HepG2 (cell line): ENCODE measurements at regions not wholly inside any gene's neighbourhood (a gene's known extent, or its start where the extent isn't known, plus 50 kb on each side); places are given as distances from the start of the nearest gene placed in this dataset.

Source experiments
- ATAC-seq: fragments of 200-7000 bp; cut with Tn5 transposase; 3 replicates; pipeline ENCODE4 v1.9.1; 2020; ENCODE audit warnings: mild to moderate bottlenecking, moderate library complexity
- BruUV-seq: library from RNA; stranded (reverse); fragments of 400-500 nt; replicated peaks from 2 replicates; lab custom pipeline; 2021; lab: Mats Ljungman, UMichigan
- CTCF ChIA-PET: fragments of 300-600 bp; formaldehyde crosslinking; extraction: SDS; loops from one replicate; lab custom pipeline; 2021; ENCODE audit warnings: low total read pairs, inconsistent platforms, low intra/inter-chr PET ratio; lab: Yijun Ruan, JAX
- POLR2A ChIA-PET: fragments of 350-600 bp; sonication (Branson Sonifier 250); formaldehyde crosslinking; loops from one replicate; lab custom pipeline; 2020; ENCODE audit warnings: antibody characterized with exemption, inconsistent platforms; lab: Yijun Ruan, JAX
- DNase-seq: peaks from one replicate; pipeline ENCODE4 v3.0.0-alpha.2; 2015; ENCODE audit warnings: low spot score
- FAIRE-seq: peaks from 3 replicates; lab custom pipeline; 2011; peaks lifted over from hg19 to GRCh38; lab: Jason Lieb, UNC
- H2AFZ ChIP-seq: one replicate; pipeline ENCODE4 v1.6.1; 2011; ENCODE audit warnings: low read length, inconsistent platforms
- H3K27ac ChIP-seq: fragments of 300-600 bp; 3 replicates; pipeline ENCODE4 v1.8.0; 2011; ENCODE audit warnings: mixed run types, mild to moderate bottlenecking, mixed read lengths, low read length, inconsistent platforms; ENCODE audit not compliant: insufficient read depth; ENCODE audit errors: extremely low read length
- H3K27me3 ChIP-seq, 2 experiments: fragments of 200-600 bp in 1 of 2; 2 replicates in 1 of 2; 3 replicates in 1 of 2; pipeline versions ENCODE4 v1.6.0 to v1.8.0; 2011; ENCODE audit warnings: low read length in 2 of 2, mild to moderate bottlenecking in 2 of 2, moderate library complexity in 2 of 2, inconsistent platforms in 1 of 2; ENCODE audit not compliant: insufficient read depth in 2 of 2, control insufficient read depth in 1 of 2
- H3K36me3 ChIP-seq, 2 experiments: fragments of 200-600 bp in 1 of 2; replicated peaks in 1 of 2; 2 replicates in 1 of 2; 3 replicates in 1 of 2; pipeline versions ENCODE4 v1.5.1 to v1.8.0; 2011; ENCODE audit warnings: low read length in 2 of 2, inconsistent platforms in 1 of 2; ENCODE audit not compliant: insufficient read depth in 2 of 2, control insufficient read depth in 1 of 2
- H3K4me1 ChIP-seq: 2 replicates; pipeline ENCODE4 v1.5.1; 2012; ENCODE audit warnings: low read length, inconsistent platforms; ENCODE audit not compliant: insufficient read depth
- H3K4me2 ChIP-seq: 2 replicates; pipeline ENCODE4 v1.6.0; 2011; ENCODE audit warnings: low read depth, low read length, inconsistent platforms
- H3K4me3 ChIP-seq, 3 experiments: fragments of 200-600 bp in 1 of 3; sonication (generic), shearing (Covaris generic) in 1 of 3; replicated peaks in 1 of 3; 2 replicates each; pipeline ENCODE4 v1.5.1; 2011 to 2016; ENCODE audit warnings: low read length in 3 of 3, inconsistent platforms in 2 of 3, low read depth in 2 of 3, mild to moderate bottlenecking in 2 of 3, control low read depth in 1 of 3, mixed read lengths in 1 of 3; ENCODE audit not compliant: insufficient read depth in 1 of 3
- H3K79me2 ChIP-seq: one replicate; pipeline ENCODE4 v1.6.1; 2011; ENCODE audit warnings: low read length, inconsistent platforms; ENCODE audit not compliant: insufficient read depth
- H3K9ac ChIP-seq: 2 replicates; pipeline ENCODE4 v1.6.0; 2011; ENCODE audit warnings: mild to moderate bottlenecking, low read depth, low read length, inconsistent platforms; ENCODE audit not compliant: insufficient read depth
- H3K9me3 ChIP-seq: 2 replicates; pipeline ENCODE4 v1.5.1; 2012; ENCODE audit warnings: mild to moderate bottlenecking, low read length
- H4K20me1 ChIP-seq: 2 replicates; pipeline ENCODE4 v1.6.0; 2011; ENCODE audit warnings: inconsistent platforms, mild to moderate bottlenecking, low read length, moderate library complexity; ENCODE audit not compliant: insufficient read depth
- CSRNP2 ChIP-seq: sonication (generic); formaldehyde crosslinking; conservative IDR thresholded peaks from 2 replicates; pipeline ENCODE4 v1.8.0; 2022; ENCODE audit warnings: low read depth, missing genetic modification reagents
- HDAC6 ChIP-seq: fragments of 200-600 bp; sonication (generic); IDR thresholded peaks from 2 replicates; pipeline ENCODE4 v1.7.0; 2017; ENCODE audit warnings: mild to moderate bottlenecking, antibody characterized with exemption, low read length, low read depth
- ZC3H13 ChIP-seq: sonication (generic); formaldehyde crosslinking; IDR thresholded peaks from 2 replicates; pipeline ENCODE4 v1.8.1; 2023; ENCODE audit warnings: mild to moderate bottlenecking, missing genetic modification reagents, moderate library complexity
- ZFP82 ChIP-seq: sonication (generic); formaldehyde crosslinking; IDR thresholded peaks from 2 replicates; pipeline ENCODE4 v1.5.1; 2020; ENCODE audit warnings: mild to moderate bottlenecking, missing genetic modification reagents, borderline replicate concordance
- ZGPAT ChIP-seq: IDR thresholded peaks from 2 replicates; pipeline ENCODE4 v1.6.1; 2016; ENCODE audit warnings: mild to moderate bottlenecking
- ZNF230 ChIP-seq: sonication (generic); formaldehyde crosslinking; IDR thresholded peaks from 2 replicates; pipeline ENCODE4 v1.4.0; 2020; ENCODE audit warnings: mild to moderate bottlenecking, missing genetic modification reagents
- ZNF552 ChIP-seq: sonication (generic); formaldehyde crosslinking; IDR thresholded peaks from 2 replicates; pipeline ENCODE4 v1.9.0; 2022; ENCODE audit warnings: missing genetic modification reagents, mild to moderate bottlenecking, borderline replicate concordance
- ZNF83 ChIP-seq: sonication (generic); formaldehyde crosslinking; IDR thresholded peaks from 2 replicates; pipeline ENCODE4 v1.4.0; 2020; ENCODE audit warnings: missing genetic modification reagents, mild to moderate bottlenecking, borderline replicate concordance
- WGBS: methylation state at CpG from one replicate; pipeline ENCODE4 v1.1.6; 2017; ENCODE audit warnings: low lambda C conversion rate; 5-methylcytosine and 5-hydroxymethylcytosine counted together
- in situ Hi-C: cut with HindIII; loops from 2 replicates; pipeline ENCODE4 v1.10.0; 2017; ENCODE audit warnings: low pct_unique_long_range_greater_than_20kb; ENCODE audit not compliant: extremely low pct_ligation_motif_present
- intact Hi-C: fragments of 100-400 bp; cut with micrococcal nuclease; formaldehyde crosslinking; loops from one replicate; pipeline ENCODE4 v1.10.0; 2022; ENCODE audit not compliant: unreplicated experiment
- TF ChIP-seq, protein P1 (sequence below): IDR thresholded peaks from 2 replicates; pipeline ENCODE4 v1.6.1; 2016; ENCODE audit warnings: missing genetic modification reagents, missing compliant biosample characterization

DNA sequence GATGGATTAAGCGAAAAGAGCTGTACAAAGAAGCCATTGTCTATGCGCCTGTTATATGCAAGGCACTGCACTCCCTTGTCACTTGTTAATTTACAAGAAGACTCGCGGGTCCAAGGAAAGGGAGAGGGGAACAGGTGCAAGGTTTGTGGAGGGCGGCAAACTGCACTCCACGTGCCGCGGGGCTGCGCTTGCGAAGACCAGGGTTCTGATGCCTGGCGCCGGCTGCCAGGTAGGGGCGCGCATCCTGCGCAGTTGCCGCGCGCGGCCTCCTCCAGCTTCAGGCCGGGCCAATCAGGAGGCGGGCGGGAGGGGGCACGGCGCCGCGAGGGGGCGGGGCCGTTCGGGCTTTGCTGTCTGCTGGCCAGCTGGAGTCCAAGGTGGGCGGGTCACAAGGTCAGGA lies 140.6 kb upstream of the PALS2 start:
- no peak for TF ChIP-seq HDAC6
- no peak for DNase-seq
- no peak for FAIRE-seq
- Histone ChIP-seq H3K4me2 (no peak overlapping the region), H3K27me3 (no peaks in the 10 kb centered on the region; a peak in 1 of 5 replicates), H2AFZ (no peak overlapping the region), H3K9ac (no peak overlapping the region), H3K27ac (no peak overlapping the region), H3K79me2 (no peaks in the 10 kb centered on the region), H4K20me1 (no peaks in the 10 kb centered on the region), H3K4me3 (no peak overlapping the region), H3K4me1 (no peaks in the 10 kb centered on the region), H3K36me3 (no peaks in the 10 kb centered on the region), H3K9me3 (no peaks in the 10 kb centered on the region)
- in situ Hi-C loops (no loop called here), intact Hi-C loops (no loop called here)
- ChIA-PET POLR2A (no interaction called here), CTCF (no interaction called here)
- WGBS: 78% methylated on average over 25 of the region's 30 CpGs
- no peak for ATAC-seq
- no TSS peak for BruUV-seq

DNA sequence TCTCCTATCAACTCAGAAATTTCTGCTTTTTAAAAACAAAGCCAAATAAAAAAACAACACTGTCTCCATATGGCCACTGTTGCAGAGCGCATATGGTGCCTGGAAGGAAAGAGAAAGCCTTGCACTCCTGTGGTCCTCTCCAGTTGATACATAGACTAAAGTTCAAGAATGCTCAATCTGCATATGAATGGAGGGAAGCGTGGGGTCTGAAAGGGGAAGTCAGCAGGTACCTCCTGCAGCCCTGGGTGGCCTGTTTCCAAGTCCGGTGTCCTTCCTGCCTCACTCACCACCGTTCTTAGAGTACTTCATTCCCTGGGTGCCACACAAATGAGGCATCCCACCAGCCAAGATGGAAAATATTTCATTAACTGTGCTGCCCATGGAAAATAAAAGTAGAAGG lies 138.3 kb upstream of the PALS2 start:
- no TSS peak for BruUV-seq
- no peaks in the 10 kb centered on the region; a peak in 1 of 5 replicates for H3K27me3 ChIP-seq
- ChIA-PET CTCF (no interaction called here), POLR2A (no interaction called here)
- H3K36me3 ChIP-seq: no peaks in the 10 kb centered on the region
- H3K9me3 ChIP-seq: no peaks in the 10 kb centered on the region
- H3K9ac ChIP-seq: no peak overlapping the region
- intact Hi-C loops (no loop called here), in situ Hi-C loops (no loop called here)
- H3K4me3 ChIP-seq: no peak overlapping the region
- no peaks in the 10 kb centered on the region for H3K4me1 ChIP-seq
- ATAC-seq (no peak), FAIRE-seq (no peak), DNase-seq (no peak)
- no peak overlapping the region for H3K4me2 ChIP-seq
- TF ChIP-seq ZC3H13: no peak
- no peak for TF ChIP-seq ZNF230 (CRISPR knock-in tag)
- no peak for TF ChIP-seq ZNF552 (CRISPR knock-in tag)
- TF ChIP-seq CSRNP2 (CRISPR knock-in tag): no peak
- no peak for TF ChIP-seq ZFP82
- no peak for TF ChIP-seq ZNF83 (CRISPR knock-in tag)
- TF ChIP-seq, protein P1, sequence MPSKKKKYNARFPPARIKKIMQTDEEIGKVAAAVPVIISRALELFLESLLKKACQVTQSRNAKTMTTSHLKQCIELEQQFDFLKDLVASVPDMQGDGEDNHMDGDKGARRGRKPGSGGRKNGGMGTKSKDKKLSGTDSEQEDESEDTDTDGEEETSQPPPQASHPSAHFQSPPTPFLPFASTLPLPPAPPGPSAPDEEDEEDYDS (CRISPR knock-in tag): no peak
- no peak for TF ChIP-seq ZGPAT (CRISPR knock-in tag)
- 21% methylated on average over 4 of the region's 4 CpGs for WGBS
- H2AFZ ChIP-seq: no peak overlapping the region
- no peaks in the 10 kb centered on the region for H4K20me1 ChIP-seq
- no peaks in the 10 kb centered on the region for H3K79me2 ChIP-seq
- no peak overlapping the region for H3K27ac ChIP-seq
